SK-N-SH (cell line): ENCODE measurements at regions not wholly inside any gene's neighbourhood (a gene's known extent, or its start where the extent isn't known, plus 50 kb on each side); places are given as distances from the start of the nearest gene placed in this dataset.

Experiments used
- CTCF ChIA-PET: fragments of 300-600, 350-600 bp; formaldehyde crosslinking; extraction: SDS; loops from one replicate; lab custom pipeline; 2021; lab: Yijun Ruan, JAX
- POLR2A ChIA-PET: fragments of 350-600 bp; sonication (Branson Sonifier 250); formaldehyde crosslinking; extraction: SDS; loops from one replicate; lab custom pipeline; 2020; ENCODE audit warnings: antibody characterized with exemption, inconsistent platforms; lab: Yijun Ruan, JAX
- DNase-seq: peaks from one replicate; pipeline ENCODE4 v3.0.0; 2012
- H2AFZ ChIP-seq: fragments of 200-600 bp; sonication (generic); 2 replicates; pipeline ENCODE4 v1.8.1; 2016; ENCODE audit warnings: antibody characterized with exemption, mild to moderate bottlenecking, low read depth
- H3F3A ChIP-seq: fragments of 200-600 bp; sonication (generic); replicated peaks from 2 replicates; pipeline ENCODE3; 2016; ENCODE audit warnings: antibody characterized with exemption, mild to moderate bottlenecking; ENCODE audit not compliant: insufficient read depth
- H3K27ac ChIP-seq, 2 experiments: fragments of 200-500 bp in 1 of 2; fragments of 200-600 bp in 1 of 2; sonication (Bioruptor generic) in 1 of 2; sonication (generic), shearing (Covaris generic) in 1 of 2; 2 replicates each; pipeline versions ENCODE4 v1.5.1 to v1.6.1; 2014 to 2016; ENCODE audit warnings: low read depth in 2 of 2, inconsistent platforms in 1 of 2, low read length in 1 of 2, mild to moderate bottlenecking in 1 of 2, mixed read lengths in 1 of 2
- H3K27me3 ChIP-seq: fragments of 200-600 bp; sonication (generic), shearing (Covaris generic); 2 replicates; pipeline ENCODE4 v1.6.1; 2016; ENCODE audit warnings: mixed run types; ENCODE audit not compliant: insufficient read depth
- H3K36me3 ChIP-seq, 2 experiments: fragments of 200-500 bp in 1 of 2; fragments of 200-600 bp in 1 of 2; sonication (Bioruptor generic) in 1 of 2; sonication (generic) in 1 of 2; replicated peaks in 1 of 2; 2 replicates each; pipeline versions ENCODE3 to v1.5.1; 2014 to 2016; ENCODE audit warnings: low read length in 1 of 2, mild to moderate bottlenecking in 1 of 2; ENCODE audit not compliant: insufficient read depth in 2 of 2, control insufficient read depth in 1 of 2
- H3K4me1 ChIP-seq, 2 experiments: fragments of 200-500 bp in 1 of 2; fragments of 200-600 bp in 1 of 2; sonication (Bioruptor generic) in 1 of 2; sonication (generic), shearing (Covaris generic) in 1 of 2; 2 replicates each; pipeline versions ENCODE4 v1.5.1 to v1.6.1; 2014 to 2016; ENCODE audit warnings: low read depth in 1 of 2, low read length in 1 of 2, mixed run types in 1 of 2; ENCODE audit not compliant: insufficient read depth in 2 of 2, control insufficient read depth in 1 of 2
- H3K4me2 ChIP-seq: fragments of 200-600 bp; sonication (generic), shearing (Covaris generic); 2 replicates; pipeline ENCODE4 v1.6.1; 2017; ENCODE audit warnings: mixed run types
- H3K4me3 ChIP-seq, 2 experiments: fragments of 200-500 bp in 1 of 2; fragments of 200-600 bp in 1 of 2; sonication (Bioruptor generic) in 1 of 2; sonication (generic), shearing (Covaris generic) in 1 of 2; 2 replicates each; pipeline versions ENCODE4 v1.5.1 to v1.8.1; 2014 to 2016; ENCODE audit warnings: low read depth in 2 of 2, inconsistent platforms in 1 of 2, low read length in 1 of 2, mild to moderate bottlenecking in 1 of 2, mixed read lengths in 1 of 2, moderate library complexity in 1 of 2
- H3K79me2 ChIP-seq: fragments of 200-600 bp; sonication (generic); 2 replicates; pipeline ENCODE4 v1.8.1; 2017; ENCODE audit warnings: mild to moderate bottlenecking; ENCODE audit not compliant: insufficient read depth
- H3K9ac ChIP-seq: fragments of 200-600 bp; sonication (generic); 2 replicates; pipeline ENCODE4 v1.6.1; 2017; ENCODE audit warnings: mixed run types
- H3K9me2 ChIP-seq: fragments of 200-600 bp; sonication (generic); 2 replicates; pipeline ENCODE4 v1.6.1; 2017; ENCODE audit warnings: mixed run types
- H3K9me3 ChIP-seq: fragments of 200-600 bp; sonication (generic); 2 replicates; pipeline ENCODE4 v1.6.1; 2017; ENCODE audit warnings: mixed run types, mild to moderate bottlenecking, moderate library complexity
- H4K20me1 ChIP-seq: fragments of 200-600 bp; sonication (generic); 2 replicates; pipeline ENCODE4 v1.6.1; 2017; ENCODE audit warnings: mild to moderate bottlenecking, mixed run types; ENCODE audit not compliant: insufficient read depth
- CHD2 ChIP-seq: fragments of 150-350 bp; IDR thresholded peaks from 2 replicates; pipeline ENCODE4 v1.6.1; 2018; ENCODE audit warnings: low read length; ENCODE audit not compliant: partially characterized antibody
- ELF1 ChIP-seq: IDR thresholded peaks from 2 replicates; pipeline ENCODE4 v1.4.0; 2012
- EP300 ChIP-seq, 2 experiments: IDR thresholded peaks; 2 replicates each; pipeline versions ENCODE4 v1.4.0 to v1.6.1; 2012; ENCODE audit warnings: borderline replicate concordance in 1 of 2, low read depth in 1 of 2, low read length in 1 of 2
- FOXJ3 ChIP-seq: sonication (generic); formaldehyde crosslinking; IDR thresholded peaks from 2 replicates; pipeline ENCODE4 v1.5.1; 2020; ENCODE audit warnings: mild to moderate bottlenecking, missing genetic modification reagents
- GATA2 ChIP-seq: sonication (generic); formaldehyde crosslinking; IDR thresholded peaks from 2 replicates; pipeline ENCODE4 v1.5.0; 2020; ENCODE audit warnings: mild to moderate bottlenecking, missing genetic modification reagents
- JUND ChIP-seq: IDR thresholded peaks from 2 replicates; pipeline ENCODE4 v1.4.0; 2012
- MEF2A ChIP-seq: IDR thresholded peaks from 2 replicates; pipeline ENCODE4 v1.4.0; 2012; ENCODE audit warnings: low read depth, borderline replicate concordance
- NRF1 ChIP-seq: IDR thresholded peaks from 2 replicates; pipeline ENCODE4 v1.6.1; 2012; ENCODE audit warnings: low read depth, mild to moderate bottlenecking, low read length
- RFX5 ChIP-seq: IDR thresholded peaks from 2 replicates; pipeline ENCODE4 v1.6.1; 2012; ENCODE audit warnings: mild to moderate bottlenecking, improper control_type of control experiment, low read length
- RXRA ChIP-seq: IDR thresholded peaks from 2 replicates; pipeline ENCODE4 v1.4.0; 2012; ENCODE audit warnings: low read depth, mild to moderate bottlenecking, borderline replicate concordance
- SIN3A ChIP-seq: IDR thresholded peaks from 2 replicates; pipeline ENCODE4 v1.6.1; 2012; ENCODE audit warnings: low read depth, mild to moderate bottlenecking, low read length, moderate library complexity, borderline replicate concordance
- TAF1 ChIP-seq: IDR thresholded peaks from 2 replicates; pipeline ENCODE4 v1.6.1; 2012; ENCODE audit warnings: low read depth, mild to moderate bottlenecking, low read length, moderate library complexity, borderline replicate concordance
- YY1 ChIP-seq: IDR thresholded peaks from 2 replicates; pipeline ENCODE4 v1.4.0; 2012; ENCODE audit warnings: low read depth, mild to moderate bottlenecking
- ZBTB33 ChIP-seq: IDR thresholded peaks from 2 replicates; pipeline ENCODE4 v1.4.0; 2012; ENCODE audit warnings: low read depth, borderline replicate concordance
- WGBS: methylation state at CpG from one replicate; pipeline ENCODE4 v1.1.6; 2017; ENCODE audit warnings: low lambda C conversion rate; 5-methylcytosine and 5-hydroxymethylcytosine counted together
- TF ChIP-seq, protein P1 (sequence below): IDR thresholded peaks from 2 replicates; pipeline ENCODE4 v1.4.0; 2012; ENCODE audit warnings: low read depth
- TF ChIP-seq, protein P2 (sequence below): IDR thresholded peaks from 2 replicates; pipeline ENCODE4 v1.4.0; 2012; ENCODE audit warnings: low read depth, borderline replicate concordance
- TF ChIP-seq, protein P3 (sequence below): fragments of 150-350 bp; IDR thresholded peaks from 2 replicates; pipeline ENCODE4 v1.6.1; 2017; ENCODE audit warnings: antibody characterized with exemption, low read length, low read depth, borderline replicate concordance
- TF ChIP-seq, protein P4 (sequence below): fragments of 200-600 bp; sonication (generic); IDR thresholded peaks from 2 replicates; pipeline ENCODE4 v1.6.1; 2017; ENCODE audit warnings: antibody characterized with exemption, mild to moderate bottlenecking, moderate library complexity
- TF ChIP-seq, protein P5 (sequence below): IDR thresholded peaks from 2 replicates; pipeline ENCODE4 v1.6.1; 2012; ENCODE audit warnings: mild to moderate bottlenecking, low read depth, low read length, moderate library complexity

DNA sequence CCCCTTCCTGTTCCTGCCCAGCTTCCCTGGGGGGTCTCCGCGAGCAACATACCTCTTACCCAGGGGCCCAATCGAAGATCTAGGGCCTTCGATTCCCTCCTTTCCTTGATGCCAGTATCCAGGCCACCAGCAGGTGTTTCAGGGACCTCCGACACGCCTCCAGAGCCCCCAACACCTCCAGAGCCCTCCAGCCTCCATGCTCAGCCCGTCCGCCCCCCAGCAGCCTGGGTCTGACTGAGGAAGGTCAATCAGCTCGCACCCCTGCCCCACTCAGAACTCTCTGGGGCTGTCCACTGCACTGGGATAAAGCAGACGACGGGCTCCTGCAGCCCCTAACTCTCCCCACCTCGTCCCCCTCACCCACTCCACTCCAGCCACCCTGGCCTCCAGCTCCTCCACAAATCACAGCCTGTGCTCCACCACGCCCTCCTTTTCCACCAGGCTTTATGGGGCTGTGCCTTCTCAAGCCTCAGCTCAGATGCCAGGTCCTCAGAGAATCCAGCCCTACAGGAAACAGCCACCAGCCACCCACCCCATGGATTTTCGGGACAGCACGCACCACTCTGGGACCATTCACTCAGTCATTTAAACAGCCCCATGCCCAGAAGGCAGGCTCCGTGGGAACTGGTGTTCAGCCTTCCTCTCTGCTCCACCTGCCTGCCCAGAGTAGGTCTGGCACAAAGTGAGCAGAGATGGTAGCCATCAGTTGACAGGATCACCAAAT, 247.1 kb downstream of the RBFOX3 start:
- Histone ChIP-seq H3K4me2 (no peak overlapping the region), H3K27ac (no peak overlapping the region), H3F3A (no peaks in the 10 kb centered on the region), H3K9me2 (no peaks in the 10 kb centered on the region), H2AFZ (no peak overlapping the region), H3K27me3 (peaks cover 38% of the 10 kb centered on the region), H3K79me2 (no peaks in the 10 kb centered on the region), H3K4me3 (no peak overlapping the region), H3K36me3 (no peaks in the 10 kb centered on the region), H3K4me1 (no peaks in the 10 kb centered on the region; a peak in 1 of 4 replicates), H4K20me1 (no peaks in the 10 kb centered on the region), H3K9ac (no peak overlapping the region), H3K9me3 (no peaks in the 10 kb centered on the region)
- ChIA-PET CTCF (interaction anchor here (1.2 to 4.1 kb wide), 6 partner anchors 13 to 176 kb away, joined by 3 to 37 read pairs (median 12); no protein-coding TSS in a partner anchor), POLR2A (no interaction called here)
- no peak for DNase-seq
- TF ChIP-seq RXRA = no peak
- TF ChIP-seq FOXJ3 (CRISPR knock-in tag) = no peak
- no peak for TF ChIP-seq MEF2A
- no peak for TF ChIP-seq CHD2
- no peak for TF ChIP-seq GATA2 (CRISPR knock-in tag)
- TF ChIP-seq RFX5 = no peak
- no peak for TF ChIP-seq TAF1
- TF ChIP-seq YY1 = no peak
- TF ChIP-seq ELF1 = no peak
- no peak for TF ChIP-seq EP300 (IDR thresholded peaks at IDR 0.05; ENCODE audit: borderline replicate concordance in 1 of 2, low read depth in 1 of 2, low read length in 1 of 2)
- TF ChIP-seq ZBTB33 = no peak
- TF ChIP-seq, protein P1, sequence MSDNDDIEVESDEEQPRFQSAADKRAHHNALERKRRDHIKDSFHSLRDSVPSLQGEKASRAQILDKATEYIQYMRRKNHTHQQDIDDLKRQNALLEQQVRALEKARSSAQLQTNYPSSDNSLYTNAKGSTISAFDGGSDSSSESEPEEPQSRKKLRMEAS = no peak
- TF ChIP-seq, protein P2, sequence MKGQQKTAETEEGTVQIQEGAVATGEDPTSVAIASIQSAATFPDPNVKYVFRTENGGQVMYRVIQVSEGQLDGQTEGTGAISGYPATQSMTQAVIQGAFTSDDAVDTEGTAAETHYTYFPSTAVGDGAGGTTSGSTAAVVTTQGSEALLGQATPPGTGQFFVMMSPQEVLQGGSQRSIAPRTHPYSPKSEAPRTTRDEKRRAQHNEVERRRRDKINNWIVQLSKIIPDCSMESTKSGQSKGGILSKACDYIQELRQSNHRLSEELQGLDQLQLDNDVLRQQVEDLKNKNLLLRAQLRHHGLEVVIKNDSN = no peak
- TF ChIP-seq NRF1 = no peak
- TF ChIP-seq JUND = no peak
- TF ChIP-seq, protein P3, sequence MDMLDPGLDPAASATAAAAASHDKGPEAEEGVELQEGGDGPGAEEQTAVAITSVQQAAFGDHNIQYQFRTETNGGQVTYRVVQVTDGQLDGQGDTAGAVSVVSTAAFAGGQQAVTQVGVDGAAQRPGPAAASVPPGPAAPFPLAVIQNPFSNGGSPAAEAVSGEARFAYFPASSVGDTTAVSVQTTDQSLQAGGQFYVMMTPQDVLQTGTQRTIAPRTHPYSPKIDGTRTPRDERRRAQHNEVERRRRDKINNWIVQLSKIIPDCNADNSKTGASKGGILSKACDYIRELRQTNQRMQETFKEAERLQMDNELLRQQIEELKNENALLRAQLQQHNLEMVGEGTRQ = no peak
- TF ChIP-seq, protein P4, sequence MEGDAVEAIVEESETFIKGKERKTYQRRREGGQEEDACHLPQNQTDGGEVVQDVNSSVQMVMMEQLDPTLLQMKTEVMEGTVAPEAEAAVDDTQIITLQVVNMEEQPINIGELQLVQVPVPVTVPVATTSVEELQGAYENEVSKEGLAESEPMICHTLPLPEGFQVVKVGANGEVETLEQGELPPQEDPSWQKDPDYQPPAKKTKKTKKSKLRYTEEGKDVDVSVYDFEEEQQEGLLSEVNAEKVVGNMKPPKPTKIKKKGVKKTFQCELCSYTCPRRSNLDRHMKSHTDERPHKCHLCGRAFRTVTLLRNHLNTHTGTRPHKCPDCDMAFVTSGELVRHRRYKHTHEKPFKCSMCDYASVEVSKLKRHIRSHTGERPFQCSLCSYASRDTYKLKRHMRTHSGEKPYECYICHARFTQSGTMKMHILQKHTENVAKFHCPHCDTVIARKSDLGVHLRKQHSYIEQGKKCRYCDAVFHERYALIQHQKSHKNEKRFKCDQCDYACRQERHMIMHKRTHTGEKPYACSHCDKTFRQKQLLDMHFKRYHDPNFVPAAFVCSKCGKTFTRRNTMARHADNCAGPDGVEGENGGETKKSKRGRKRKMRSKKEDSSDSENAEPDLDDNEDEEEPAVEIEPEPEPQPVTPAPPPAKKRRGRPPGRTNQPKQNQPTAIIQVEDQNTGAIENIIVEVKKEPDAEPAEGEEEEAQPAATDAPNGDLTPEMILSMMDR = no peak
- TF ChIP-seq, protein P5, sequence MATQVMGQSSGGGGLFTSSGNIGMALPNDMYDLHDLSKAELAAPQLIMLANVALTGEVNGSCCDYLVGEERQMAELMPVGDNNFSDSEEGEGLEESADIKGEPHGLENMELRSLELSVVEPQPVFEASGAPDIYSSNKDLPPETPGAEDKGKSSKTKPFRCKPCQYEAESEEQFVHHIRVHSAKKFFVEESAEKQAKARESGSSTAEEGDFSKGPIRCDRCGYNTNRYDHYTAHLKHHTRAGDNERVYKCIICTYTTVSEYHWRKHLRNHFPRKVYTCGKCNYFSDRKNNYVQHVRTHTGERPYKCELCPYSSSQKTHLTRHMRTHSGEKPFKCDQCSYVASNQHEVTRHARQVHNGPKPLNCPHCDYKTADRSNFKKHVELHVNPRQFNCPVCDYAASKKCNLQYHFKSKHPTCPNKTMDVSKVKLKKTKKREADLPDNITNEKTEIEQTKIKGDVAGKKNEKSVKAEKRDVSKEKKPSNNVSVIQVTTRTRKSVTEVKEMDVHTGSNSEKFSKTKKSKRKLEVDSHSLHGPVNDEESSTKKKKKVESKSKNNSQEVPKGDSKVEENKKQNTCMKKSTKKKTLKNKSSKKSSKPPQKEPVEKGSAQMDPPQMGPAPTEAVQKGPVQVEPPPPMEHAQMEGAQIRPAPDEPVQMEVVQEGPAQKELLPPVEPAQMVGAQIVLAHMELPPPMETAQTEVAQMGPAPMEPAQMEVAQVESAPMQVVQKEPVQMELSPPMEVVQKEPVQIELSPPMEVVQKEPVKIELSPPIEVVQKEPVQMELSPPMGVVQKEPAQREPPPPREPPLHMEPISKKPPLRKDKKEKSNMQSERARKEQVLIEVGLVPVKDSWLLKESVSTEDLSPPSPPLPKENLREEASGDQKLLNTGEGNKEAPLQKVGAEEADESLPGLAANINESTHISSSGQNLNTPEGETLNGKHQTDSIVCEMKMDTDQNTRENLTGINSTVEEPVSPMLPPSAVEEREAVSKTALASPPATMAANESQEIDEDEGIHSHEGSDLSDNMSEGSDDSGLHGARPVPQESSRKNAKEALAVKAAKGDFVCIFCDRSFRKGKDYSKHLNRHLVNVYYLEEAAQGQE = no peak
- TF ChIP-seq SIN3A = no peak
- 32% methylated on average over 16 of the region's 16 CpGs for WGBS
